ENCODE measurements at regions not wholly inside any gene's neighbourhood (a gene's known extent, or its start where the extent isn't known, plus 50 kb on each side); places are given as distances from the start of the nearest gene placed in this dataset.

DNA sequence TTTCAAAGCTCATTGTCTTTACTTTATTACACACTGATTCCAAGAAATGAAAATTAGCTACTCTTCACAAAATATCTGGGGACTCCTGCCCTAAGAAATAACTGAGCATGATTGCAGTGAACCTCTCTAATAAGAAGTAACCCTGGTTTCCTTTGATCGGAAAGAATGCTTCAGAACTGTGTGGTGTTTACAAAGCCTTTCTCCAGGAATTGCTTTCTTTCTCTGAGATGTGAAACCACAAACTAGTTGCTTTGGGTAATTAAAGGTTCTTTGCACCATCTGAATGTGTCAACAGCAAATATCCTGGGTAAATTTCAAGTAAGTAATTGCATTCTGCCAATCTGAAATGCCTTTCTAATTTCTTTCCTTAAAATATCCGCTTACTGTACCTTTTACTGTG lies 292.9 kb upstream of the SLIT2 start:
- H2AFZ ChIP-seq (ENCODE audit: insufficient read depth, low read depth, low read length, poor library complexity, severe bottlenecking): no peak overlapping the region
- H3K27ac Mint-ChIP-seq: no peak overlapping the region
- no peak overlapping the region for H3K9ac ChIP-seq (ENCODE audit: insufficient read depth, low read length, poor library complexity, severe bottlenecking)
- H3K27me3 ChIP-seq (ENCODE audit: control insufficient read depth in 2 of 2, insufficient read depth in 2 of 2, low read length in 2 of 2): no peaks in the 10 kb centered on the region
- no peak overlapping the region for H3K27ac ChIP-seq (ENCODE audit: low read depth in 1 of 2, low read length in 2 of 2)
- TF ChIP-seq, protein P1, sequence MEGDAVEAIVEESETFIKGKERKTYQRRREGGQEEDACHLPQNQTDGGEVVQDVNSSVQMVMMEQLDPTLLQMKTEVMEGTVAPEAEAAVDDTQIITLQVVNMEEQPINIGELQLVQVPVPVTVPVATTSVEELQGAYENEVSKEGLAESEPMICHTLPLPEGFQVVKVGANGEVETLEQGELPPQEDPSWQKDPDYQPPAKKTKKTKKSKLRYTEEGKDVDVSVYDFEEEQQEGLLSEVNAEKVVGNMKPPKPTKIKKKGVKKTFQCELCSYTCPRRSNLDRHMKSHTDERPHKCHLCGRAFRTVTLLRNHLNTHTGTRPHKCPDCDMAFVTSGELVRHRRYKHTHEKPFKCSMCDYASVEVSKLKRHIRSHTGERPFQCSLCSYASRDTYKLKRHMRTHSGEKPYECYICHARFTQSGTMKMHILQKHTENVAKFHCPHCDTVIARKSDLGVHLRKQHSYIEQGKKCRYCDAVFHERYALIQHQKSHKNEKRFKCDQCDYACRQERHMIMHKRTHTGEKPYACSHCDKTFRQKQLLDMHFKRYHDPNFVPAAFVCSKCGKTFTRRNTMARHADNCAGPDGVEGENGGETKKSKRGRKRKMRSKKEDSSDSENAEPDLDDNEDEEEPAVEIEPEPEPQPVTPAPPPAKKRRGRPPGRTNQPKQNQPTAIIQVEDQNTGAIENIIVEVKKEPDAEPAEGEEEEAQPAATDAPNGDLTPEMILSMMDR (IDR thresholded peaks at IDR 0.05): no peak
- no CpG with 5 or more reads among the region's 2 CpGs for WGBS (ENCODE audit: insufficient coverage)
- H3K79me2 ChIP-seq (ENCODE audit: insufficient read depth, low read length): no peaks in the 10 kb centered on the region
- no peaks in the 10 kb centered on the region for H3K9me3 ChIP-seq (replicated peaks in 1 of 2; ENCODE audit: control insufficient read depth in 1 of 2, insufficient read depth in 1 of 2, low read length in 2 of 2)
- no peak for DNase-seq
- peaks cover 0 to 4% (median 3%) of the 10 kb centered on the region in 7 donors for H3K9me3 Mint-ChIP-seq
- no peaks in the 10 kb centered on the region for H3K36me3 ChIP-seq (replicated peaks in 1 of 2; ENCODE audit: control insufficient read depth in 1 of 2, insufficient read depth in 2 of 2, low read length in 2 of 2)
- H3K4me1 Mint-ChIP-seq: no peaks in the 10 kb centered on the region
- no peaks in the 10 kb centered on the region for H3K4me1 ChIP-seq (ENCODE audit: control insufficient read depth in 1 of 2, insufficient read depth in 2 of 2, low read length in 2 of 2)
- no peak overlapping the region for H3K4me3 ChIP-seq (replicated peaks in 1 of 3; ENCODE audit: low read depth in 2 of 3, low read length in 3 of 3)
- no peaks in the 10 kb centered on the region for H3K27me3 Mint-ChIP-seq (ENCODE audit: low read depth in 3 of 3)
- no peaks in the 10 kb centered on the region for H3K36me3 Mint-ChIP-seq
- no peak overlapping the region for H3K4me2 ChIP-seq (replicated peaks; ENCODE audit: extremely low read depth, low read length, poor library complexity, severe bottlenecking)
- intact Hi-C loops (cut with micrococcal nuclease): no loop called here
- H3K4me3 Mint-ChIP-seq: no peak overlapping the region
- H4K20me1 ChIP-seq (ENCODE audit: insufficient read depth, low read length): no peaks in the 10 kb centered on the region

DNA sequence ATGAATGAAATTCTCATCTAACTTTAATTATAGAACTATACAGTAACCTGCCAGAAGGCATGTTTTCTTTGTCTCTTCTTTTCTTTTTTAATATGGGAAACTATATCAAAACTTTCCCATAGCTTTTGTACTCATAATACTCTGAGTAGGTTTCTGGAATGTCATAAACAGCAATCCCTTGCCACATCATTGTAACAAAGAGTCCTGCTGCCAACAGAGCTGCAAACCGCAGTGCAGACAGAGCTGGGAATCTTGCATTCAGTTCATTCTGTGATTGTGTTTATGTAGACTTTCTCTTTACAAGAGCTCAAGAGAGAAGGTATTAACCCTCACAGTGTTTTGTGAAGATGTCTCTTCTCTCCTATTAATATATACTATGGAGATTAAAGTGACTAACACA lies 304.4 kb upstream of the SLIT2 start:
- Histone ChIP-seq H3K4me2 (replicated peaks; ENCODE audit: extremely low read depth, low read length, poor library complexity, severe bottlenecking) (no peak overlapping the region), H4K20me1 (ENCODE audit: insufficient read depth, low read length) (no peaks in the 10 kb centered on the region), H3K9ac (ENCODE audit: insufficient read depth, low read length, poor library complexity, severe bottlenecking) (no peak overlapping the region), H3K9me3 (replicated peaks in 1 of 2; ENCODE audit: control insufficient read depth in 1 of 2, insufficient read depth in 1 of 2, low read length in 2 of 2) (no peaks in the 10 kb centered on the region), H3K27ac (ENCODE audit: low read depth in 1 of 2, low read length in 2 of 2) (no peak overlapping the region), H3K4me1 (ENCODE audit: control insufficient read depth in 1 of 2, insufficient read depth in 2 of 2, low read length in 2 of 2) (no peaks in the 10 kb centered on the region), H3K4me3 (replicated peaks in 1 of 3; ENCODE audit: low read depth in 2 of 3, low read length in 3 of 3) (no peak overlapping the region), H3K27me3 (ENCODE audit: control insufficient read depth in 2 of 2, insufficient read depth in 2 of 2, low read length in 2 of 2) (no peaks in the 10 kb centered on the region), H2AFZ (ENCODE audit: insufficient read depth, low read depth, low read length, poor library complexity, severe bottlenecking) (no peak overlapping the region), H3K79me2 (ENCODE audit: insufficient read depth, low read length) (no peaks in the 10 kb centered on the region), H3K36me3 (replicated peaks in 1 of 2; ENCODE audit: control insufficient read depth in 1 of 2, insufficient read depth in 2 of 2, low read length in 2 of 2) (no peaks in the 10 kb centered on the region)
- intact Hi-C loops (cut with micrococcal nuclease): no loop called here
- WGBS (ENCODE audit: insufficient coverage): no CpG with 5 or more reads among the region's 1 CpG
- DNase-seq: no peak
- no peak overlapping the region for H3K4me3 Mint-ChIP-seq
- no peaks in the 10 kb centered on the region for H3K4me1 Mint-ChIP-seq
- peaks cover 0 to 4% (median 0%) of the 10 kb centered on the region in 7 donors for H3K9me3 Mint-ChIP-seq
- peaks cover 0 to 2% (median 0%) of the 10 kb centered on the region in 3 donors for H3K27me3 Mint-ChIP-seq (ENCODE audit: low read depth in 3 of 3)
- no peak overlapping the region for H3K27ac Mint-ChIP-seq
- TF ChIP-seq, protein P1 (IDR thresholded peaks at IDR 0.05): no peak
- no peaks in the 10 kb centered on the region for H3K36me3 Mint-ChIP-seq
